GM12865 (cell line): ENCODE measurements at regions not wholly inside any gene's neighbourhood (a gene's known extent, or its start where the extent isn't known, plus 50 kb on each side); places are given as distances from the start of the nearest gene placed in this dataset.

Source experiments
- DNase-seq: peaks from one replicate; pipeline ENCODE4 v3.0.0; 2010; ENCODE audit warnings: low read depth
- H3K4me3 ChIP-seq: 2 replicates; pipeline ENCODE4 v1.5.1; 2011; ENCODE audit warnings: mild to moderate bottlenecking, low read depth, low read length, control low read depth
- CTCF ChIP-seq: IDR thresholded peaks from 2 replicates; pipeline ENCODE4 v1.5.1; 2011; ENCODE audit warnings: low read length, control low read depth, low read depth, inconsistent platforms; ENCODE audit not compliant: insufficient read depth; ENCODE audit errors: missing control alignments

GRCh38 chr14:53879022-53879686, 77.5 kb downstream of the BMP4 start:
- no peak for DNase-seq
- no peak overlapping the region for H3K4me3 ChIP-seq
- TF ChIP-seq CTCF, result no peak

GRCh38 chr14:53875324-53875897, 81.2 kb downstream of the BMP4 start:
- TF ChIP-seq CTCF, result no peak
- no peak overlapping the region for H3K4me3 ChIP-seq
- peak; percentile 44 for DNase-seq

GRCh38 chr14:53874704-53875103, 81.9 kb downstream of the BMP4 start:
- no peak for DNase-seq
- H3K4me3 ChIP-seq, result peak overlapping the region; percentile 19; the same call in 1 of the 2 replicates
- no peak for TF ChIP-seq CTCF

- DNase-seq, result no peak
- peak overlapping the region; percentile 24 for H3K4me3 ChIP-seq
- no peak for TF ChIP-seq CTCF
These were observed 83.9 kb downstream of the BMP4 start for GRCh38 chr14:53872681-53873089.

GRCh38 chr14:53871951-53872350, 84.7 kb downstream of the BMP4 start:
- no peak for DNase-seq
- peak overlapping the region; percentile 24 for H3K4me3 ChIP-seq
- no peak for TF ChIP-seq CTCF

- no peak for TF ChIP-seq CTCF
- DNase-seq, result no peak
- no peak overlapping the region for H3K4me3 ChIP-seq
These were observed 85.6 kb downstream of the BMP4 start for GRCh38 chr14:53871011-53871410.

- H3K4me3 ChIP-seq, result no peak overlapping the region
- TF ChIP-seq CTCF, result no peak
- DNase-seq, result no peak
These were observed 90.9 kb downstream of the BMP4 start for GRCh38 chr14:53865711-53866110.
